Inflammatory macrophage (primary cell): ENCODE measurements at regions not wholly inside any gene's neighbourhood (a gene's known extent, or its start where the extent isn't known, plus 50 kb on each side); places are given as distances from the start of the nearest gene placed in this dataset.

ENCODE experiments used
- DNase-seq, 2 donors: peaks; one replicate each; pipeline ENCODE4 v3.0.0-alpha.2; 2020 to 2022

GRCh38 chr2:100660851-100661584 is 98.2 kb downstream of the PDCL3 start:
- no peak for DNase-seq

DNA sequence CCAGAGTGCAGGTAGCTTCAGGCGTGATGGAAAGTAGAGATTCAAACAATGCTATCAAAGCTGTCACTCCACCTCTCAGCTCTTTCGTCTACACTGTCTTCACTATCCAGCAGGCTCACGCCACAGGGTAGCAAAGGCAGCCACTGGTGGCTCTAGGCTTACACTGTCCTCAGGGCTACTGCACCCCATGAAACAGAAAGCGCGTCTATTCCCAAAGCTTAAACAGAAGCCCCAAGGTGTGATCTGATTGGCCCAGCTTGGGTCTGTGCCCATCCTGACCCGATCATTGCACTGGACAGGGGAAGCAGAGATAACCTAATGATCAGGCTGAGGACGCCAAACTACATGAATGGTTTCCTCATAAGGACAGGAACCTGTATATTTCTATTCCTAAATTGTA is 100.1 kb downstream of the PDCL3 start:
- no peak for DNase-seq

DNA sequence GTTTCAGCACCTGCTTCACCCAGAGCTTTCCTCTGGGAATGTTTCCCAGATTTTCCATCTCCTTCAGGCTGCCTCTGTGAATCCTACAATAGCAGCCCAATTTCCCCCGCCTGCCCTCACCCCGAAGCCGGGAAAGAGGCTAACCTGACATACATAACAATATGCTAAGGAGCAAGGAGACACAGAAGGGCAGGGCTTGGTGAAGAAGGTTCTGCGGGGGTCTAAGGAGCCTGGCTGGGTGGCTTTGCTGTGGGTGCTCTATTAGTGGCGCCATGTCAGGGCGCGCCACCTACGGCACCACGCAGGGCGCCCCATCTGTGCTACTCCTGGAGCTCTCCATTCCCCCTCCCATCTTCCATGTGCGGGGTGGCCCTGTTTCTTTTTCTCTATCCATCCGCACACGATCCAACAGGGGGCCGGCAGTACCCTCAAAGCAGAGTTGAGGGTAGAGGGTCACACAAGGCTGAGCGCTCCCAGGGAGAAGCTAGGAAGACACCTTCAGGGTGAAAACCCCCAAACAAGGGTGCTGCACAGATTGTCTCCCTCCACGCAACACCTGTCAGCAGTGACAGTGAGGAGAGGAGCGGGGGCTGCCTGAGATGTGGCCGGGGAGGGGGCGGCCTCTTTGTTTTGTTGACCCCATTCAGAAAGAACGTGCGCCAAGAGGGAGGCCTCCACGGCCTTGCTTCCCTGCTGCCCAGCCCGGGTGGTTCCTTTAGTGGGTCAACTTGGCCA is 101.4 kb downstream of the PDCL3 start:
- DNase-seq: no peak

DNA sequence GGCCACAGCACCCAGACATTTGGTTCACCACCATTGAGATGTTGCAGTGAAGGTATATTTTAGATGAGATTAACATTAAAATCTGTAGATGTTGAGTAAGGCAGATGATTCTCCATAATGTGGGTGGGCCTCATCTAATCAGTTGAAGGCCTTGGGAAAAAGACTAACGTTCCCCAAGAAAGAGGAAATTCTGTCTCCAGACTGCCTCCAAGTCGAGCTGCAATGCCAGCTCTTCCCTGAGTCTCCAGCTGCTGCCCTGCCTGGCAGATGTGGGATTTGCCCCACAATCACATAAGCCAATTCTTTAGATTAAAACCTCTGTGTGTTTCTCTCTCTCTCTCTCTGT is 101.9 kb downstream of the PDCL3 start:
- DNase-seq: no peak

GRCh38 chr2:100666996-100667395 is 104.2 kb downstream of the PDCL3 start:
- DNase-seq: no peak

DNA sequence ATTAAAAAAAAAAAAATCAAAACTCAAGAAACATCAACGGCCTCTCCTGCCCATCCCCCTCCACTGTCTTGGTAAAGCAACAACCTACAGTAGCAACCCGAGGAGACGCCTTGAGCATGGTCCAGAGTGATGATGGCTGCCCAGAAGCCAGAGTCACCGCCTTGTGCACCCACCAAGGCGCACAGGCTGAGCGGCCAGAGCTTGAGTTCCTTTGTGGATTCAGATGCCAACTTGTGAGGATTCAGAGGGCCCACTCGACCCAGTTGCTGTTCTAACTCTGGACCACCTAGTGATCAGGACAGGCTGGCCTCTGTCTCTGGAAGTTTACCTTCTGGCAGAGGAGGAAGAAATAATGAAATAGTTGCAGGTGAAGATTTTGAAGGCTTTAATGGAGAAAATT is 105.0 kb downstream of the PDCL3 start:
- no peak for DNase-seq

DNA sequence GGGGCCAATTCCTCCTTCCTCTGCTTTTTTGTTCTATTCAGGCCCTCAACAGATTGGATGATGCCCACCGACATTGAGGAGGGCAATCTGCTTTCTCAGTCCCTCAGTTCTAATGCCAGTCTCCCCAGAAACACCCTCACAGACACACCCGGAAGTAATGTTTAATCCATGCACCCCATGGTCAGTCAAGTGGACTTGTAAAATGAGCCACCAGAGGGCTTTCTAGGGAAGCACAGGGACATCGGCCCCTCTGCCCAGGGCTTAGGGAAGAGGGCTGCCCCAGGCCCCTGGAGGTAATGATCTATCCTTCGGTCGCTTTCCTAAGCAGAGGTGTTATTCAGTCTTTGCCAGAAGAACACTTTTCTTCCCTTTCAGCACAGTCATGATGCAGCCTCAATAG is 107.4 kb downstream of the PDCL3 start:
- no peak for DNase-seq

GRCh38 chr2:100673115-100673514 is 110.3 kb downstream of the PDCL3 start:
- no peak for DNase-seq

- no peak for DNase-seq
Measured at GRCh38 chr2:100673691-100674485, 111.1 kb downstream of the PDCL3 start.

- no peak for DNase-seq
Measured at GRCh38 chr2:100674666-100675065, 111.9 kb downstream of the PDCL3 start.

DNA sequence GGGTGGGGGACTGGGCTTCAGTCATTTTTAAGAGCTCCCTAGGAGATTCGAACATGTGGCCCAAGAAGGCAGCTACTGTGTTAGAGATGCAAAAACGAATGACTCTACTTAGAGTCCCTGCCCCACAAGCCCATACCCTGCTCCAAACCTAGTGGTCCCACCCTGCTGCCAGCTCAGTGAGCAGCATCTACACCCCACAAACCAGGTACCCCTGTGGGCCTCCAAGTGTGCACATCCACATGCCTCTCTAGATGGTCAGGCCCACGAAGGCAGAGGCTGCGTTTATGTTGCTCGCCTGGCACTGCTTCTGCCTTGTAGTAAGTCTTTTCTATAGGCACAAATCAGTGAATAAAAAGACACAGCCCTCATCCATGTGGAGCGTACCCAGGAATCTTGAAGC is 112.6 kb downstream of the PDCL3 start:
- DNase-seq: no peak

GRCh38 chr2:100675855-100676254 is 113.1 kb downstream of the PDCL3 start:
- no peak for DNase-seq

DNA sequence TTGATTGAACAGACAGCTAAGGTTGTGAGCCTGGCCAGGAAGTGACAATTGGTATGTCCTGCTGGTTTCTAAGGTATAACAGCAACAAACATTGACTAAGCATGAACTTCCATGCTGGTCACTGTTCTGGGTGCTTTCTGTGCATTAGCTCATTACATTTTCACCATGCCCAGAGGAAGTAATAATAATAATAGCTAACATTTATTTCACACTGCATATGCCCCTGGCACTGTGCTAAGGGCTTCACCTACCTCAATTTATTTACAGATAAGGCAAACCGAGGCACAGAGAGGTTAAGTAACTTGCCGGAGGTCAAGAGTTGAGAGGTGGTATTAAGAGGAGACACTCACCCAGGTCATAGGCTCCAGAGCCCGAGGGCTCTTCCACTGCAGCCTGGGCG is 113.6 kb downstream of the PDCL3 start:
- no peak for DNase-seq

DNA sequence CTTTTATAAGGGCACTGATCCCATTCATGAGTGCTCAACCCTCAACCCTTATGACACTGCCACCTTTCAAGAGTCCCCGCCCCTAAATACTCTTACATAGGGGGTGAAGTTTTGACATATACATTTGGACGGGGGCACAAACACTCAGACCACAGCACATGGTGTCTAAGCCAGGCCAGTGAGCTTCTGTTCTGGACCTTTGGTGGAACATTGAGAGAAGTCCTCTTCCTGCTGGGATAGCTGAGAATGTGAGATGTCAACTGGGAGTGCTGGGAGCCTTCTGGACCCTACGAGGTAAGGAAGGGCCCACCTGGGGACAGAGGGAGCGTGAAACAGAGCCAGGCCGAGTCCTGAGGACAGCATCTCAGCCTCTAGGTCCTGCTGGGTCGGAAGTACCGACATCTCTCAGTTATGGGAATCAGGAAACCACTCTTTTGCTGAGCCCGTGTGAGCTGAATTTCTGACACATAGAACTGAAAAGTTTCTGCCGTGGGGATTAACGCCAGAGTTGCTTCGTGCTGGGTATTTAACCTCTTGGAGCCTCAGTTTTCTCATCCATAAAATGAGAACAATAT is 114.9 kb downstream of the PDCL3 start:
- DNase-seq: no peak

DNA sequence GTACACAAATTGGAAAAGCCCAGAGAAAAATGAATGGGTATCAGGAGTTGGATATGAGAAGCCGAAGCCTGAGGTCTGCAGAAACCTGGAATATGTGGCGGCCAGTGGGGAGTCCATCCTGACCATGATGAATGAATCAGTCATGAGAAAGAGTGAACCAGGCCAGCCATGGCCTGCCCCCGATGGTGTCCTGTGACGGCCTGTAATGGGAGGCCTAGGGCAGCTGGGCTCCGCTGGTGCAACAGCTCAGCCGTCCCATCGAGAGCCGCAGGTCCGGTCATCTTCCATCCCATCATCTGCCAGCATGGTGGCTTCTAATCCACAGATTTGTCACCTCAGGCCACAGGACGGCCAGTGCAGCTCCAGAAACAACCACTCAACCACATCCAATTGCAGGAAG is 116.4 kb downstream of the PDCL3 start:
- no peak for DNase-seq

- DNase-seq: no peak
Measured at GRCh38 chr2:100682536-100682935, 119.7 kb downstream of the PDCL3 start.

- DNase-seq: no peak
Measured at GRCh38 chr2:100683231-100683630, 120.4 kb downstream of the PDCL3 start.

DNA sequence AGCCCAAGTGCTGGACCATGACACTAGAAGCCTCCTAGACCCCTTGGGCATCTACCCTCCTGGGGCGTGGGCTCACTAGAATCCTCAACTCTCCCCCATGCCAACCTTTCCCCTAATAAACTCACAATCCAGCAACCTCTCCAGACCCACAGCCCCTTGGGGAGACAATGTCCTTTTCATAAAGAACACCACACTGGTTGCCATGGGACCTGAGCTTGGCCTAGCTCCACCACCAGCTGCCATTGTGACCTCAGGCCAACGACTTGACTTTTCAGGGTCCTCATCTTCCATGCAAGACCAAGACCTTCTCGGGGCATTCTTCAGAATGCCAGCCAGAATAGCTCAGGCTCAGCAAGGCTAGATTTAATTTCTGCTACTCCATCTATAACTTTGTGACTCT is 128.1 kb upstream of the NPAS2 start:
- no peak for DNase-seq

DNA sequence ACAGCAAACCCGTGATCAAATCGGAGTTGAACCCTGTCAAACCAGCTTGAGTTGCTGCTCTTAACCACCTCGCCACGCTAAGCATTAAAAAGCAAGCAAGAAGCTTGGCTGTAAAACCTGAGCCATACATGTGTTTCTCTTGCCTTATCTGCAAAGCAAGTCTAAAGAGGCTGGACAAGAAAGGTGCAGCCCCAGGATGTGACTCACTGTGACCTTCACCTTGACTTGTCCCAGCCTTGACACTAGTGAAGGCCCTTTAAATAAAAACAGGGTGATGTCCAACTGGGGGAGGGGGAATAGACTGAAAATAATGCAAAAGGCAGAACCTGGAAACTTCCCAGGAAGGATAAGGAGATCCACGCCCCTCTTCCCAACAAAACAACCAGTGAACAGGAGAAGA is 127.6 kb upstream of the NPAS2 start:
- no peak for DNase-seq

DNA sequence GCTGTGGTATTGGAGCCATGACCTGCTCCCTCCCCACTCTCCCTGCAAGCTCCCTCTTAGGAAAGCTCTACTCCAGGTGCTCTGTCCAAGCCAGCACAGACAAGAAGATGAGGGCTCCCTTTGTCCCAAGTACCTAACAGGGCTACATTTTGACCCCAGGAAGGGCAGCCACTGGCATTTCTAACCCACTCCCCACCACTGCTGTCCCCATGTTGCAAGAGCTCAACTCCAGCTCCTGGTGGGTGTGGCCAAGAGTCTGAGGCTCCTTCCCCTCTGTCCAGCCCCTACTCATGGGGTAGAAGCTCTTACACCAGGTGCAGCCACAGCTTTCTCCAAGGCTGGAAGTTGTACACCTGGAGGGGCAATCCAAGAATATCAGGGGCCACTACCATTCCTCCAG is 127.0 kb upstream of the NPAS2 start:
- DNase-seq: no peak

GRCh38 chr2:100699131-100699530 is 120.8 kb upstream of the NPAS2 start:
- DNase-seq: no peak

- no peak for DNase-seq
Measured at GRCh38 chr2:100702438-100703109, 117.4 kb upstream of the NPAS2 start.

- no peak for DNase-seq
Measured at GRCh38 chr2:100703213-100703612, 116.7 kb upstream of the NPAS2 start.
